OCI-LY7 (cell line): ENCODE measurements at regions not wholly inside any gene's neighbourhood (a gene's known extent, or its start where the extent isn't known, plus 50 kb on each side); places are given as distances from the start of the nearest gene placed in this dataset.

Experiments used
- CTCF ChIP-seq: fragments of 200-600 bp; sonication (generic); conservative IDR thresholded peaks from 2 replicates; pipeline ENCODE4 v1.5.1; 2014; ENCODE audit warnings: mild to moderate bottlenecking, antibody characterized with exemption, low read length, moderate library complexity, mixed read lengths
- EZH2phosphoT487 ChIP-seq: fragments of 200-600 bp; sonication (generic); IDR thresholded peaks from 2 replicates; pipeline ENCODE4 v1.6.1; 2018; ENCODE audit warnings: low read depth, borderline replicate concordance, mild to moderate bottlenecking, mixed run types, antibody characterized with exemption, low read length, moderate library complexity, mixed read lengths

- no peak for TF ChIP-seq CTCF
- no peak for TF ChIP-seq EZH2phosphoT487
Measured at GRCh38 chr7:118429141-118429540, 204.6 kb downstream of the ANKRD7 start.
